ENCODE measurements at regions not wholly inside any gene's neighbourhood (a gene's known extent, or its start where the extent isn't known, plus 50 kb on each side); places are given as distances from the start of the nearest gene placed in this dataset.
"Not testable (repeated sequence)": the region's sequence is repeated elsewhere in the genome, so short reads cannot be mapped to it uniquely, and the experiment has no call there.

DNA sequence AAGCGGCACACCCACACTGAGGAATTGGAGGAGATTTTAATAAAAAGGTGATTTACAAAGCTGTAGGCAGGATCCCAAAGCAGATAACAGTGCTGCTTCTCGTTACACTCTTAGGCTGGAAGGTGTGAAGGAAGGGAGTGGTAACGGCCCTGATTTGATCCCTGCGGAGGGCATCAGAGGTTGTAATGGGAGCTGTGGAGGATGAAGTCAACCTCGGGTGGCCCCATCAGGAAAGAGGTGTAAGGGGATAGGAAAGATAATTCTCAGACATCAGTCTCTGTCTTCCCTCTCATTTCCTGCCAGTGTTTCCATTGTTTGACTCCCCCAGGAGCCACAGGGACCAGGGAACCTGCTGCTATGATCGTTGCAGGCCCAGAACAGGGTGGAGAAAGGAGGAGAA lies 245.7 kb upstream of the NOX3 start:
- DNase-seq: no peak

GRCh38 chr6:155695495-155695894 lies 239.9 kb upstream of the NOX3 start:
- DNase-seq: no peak

DNA sequence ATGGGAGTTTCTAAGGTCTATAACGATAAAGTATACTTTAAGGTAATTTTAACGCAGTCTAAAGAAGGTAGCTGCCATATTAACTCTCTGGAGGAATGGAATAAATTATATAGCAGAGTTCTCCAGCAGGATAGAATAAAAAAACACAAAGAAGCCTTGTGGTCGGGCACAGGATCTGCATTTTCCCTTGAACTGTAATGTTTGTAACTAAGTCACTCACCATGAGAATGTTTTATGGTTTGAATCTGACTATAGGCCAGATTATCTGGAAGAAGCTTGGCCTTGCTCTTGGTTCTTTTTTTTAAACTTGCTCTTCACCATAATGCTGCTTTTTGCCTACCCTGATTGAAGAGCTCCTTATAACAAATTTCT lies 238.8 kb upstream of the NOX3 start:
- DNase-seq: no peak

DNA sequence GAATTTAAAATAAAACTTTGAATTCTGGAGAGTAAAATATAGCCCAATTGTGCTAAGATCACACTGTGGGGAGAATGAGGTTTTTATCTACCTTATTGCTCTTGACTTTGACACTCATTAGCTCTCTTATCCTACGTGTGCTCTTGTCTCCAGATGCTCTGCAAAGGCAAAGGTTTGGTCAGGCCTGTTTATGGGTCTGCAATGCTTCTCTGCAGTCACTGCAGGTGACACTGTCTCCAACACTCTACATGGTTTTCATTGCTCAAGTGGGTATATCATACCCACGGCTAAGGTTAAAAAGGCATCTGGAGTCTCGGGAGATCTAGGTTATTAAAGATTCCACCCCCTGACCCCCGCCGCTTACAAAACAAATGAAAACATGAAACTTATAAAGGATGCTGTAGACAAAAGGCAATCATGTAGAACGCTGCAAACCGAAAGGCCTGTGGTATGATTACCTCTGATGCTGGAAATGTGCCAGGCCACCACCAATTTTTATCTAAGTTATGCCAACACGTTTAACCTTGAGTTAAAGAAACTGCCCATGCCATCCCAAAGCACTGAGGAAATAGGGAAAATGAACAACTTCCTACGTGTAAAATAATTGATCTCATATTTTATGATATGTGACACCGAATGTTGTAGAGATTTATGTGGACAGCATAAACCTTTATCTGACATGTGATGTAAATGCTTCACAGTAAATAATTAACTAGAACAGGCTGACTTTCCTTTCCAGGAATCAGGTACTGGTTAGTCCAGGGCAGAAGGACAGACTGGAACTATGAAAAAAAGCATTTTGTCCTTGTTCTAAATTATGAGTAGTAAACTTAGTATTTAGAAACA lies 238.2 kb upstream of the NOX3 start:
- DNase-seq: no peak

GRCh38 chr6:155690820-155691219 lies 235.2 kb upstream of the NOX3 start:
- DNase-seq: no peak

GRCh38 chr6:155687645-155688044 lies 232.0 kb upstream of the NOX3 start:
- DNase-seq: no peak

DNA sequence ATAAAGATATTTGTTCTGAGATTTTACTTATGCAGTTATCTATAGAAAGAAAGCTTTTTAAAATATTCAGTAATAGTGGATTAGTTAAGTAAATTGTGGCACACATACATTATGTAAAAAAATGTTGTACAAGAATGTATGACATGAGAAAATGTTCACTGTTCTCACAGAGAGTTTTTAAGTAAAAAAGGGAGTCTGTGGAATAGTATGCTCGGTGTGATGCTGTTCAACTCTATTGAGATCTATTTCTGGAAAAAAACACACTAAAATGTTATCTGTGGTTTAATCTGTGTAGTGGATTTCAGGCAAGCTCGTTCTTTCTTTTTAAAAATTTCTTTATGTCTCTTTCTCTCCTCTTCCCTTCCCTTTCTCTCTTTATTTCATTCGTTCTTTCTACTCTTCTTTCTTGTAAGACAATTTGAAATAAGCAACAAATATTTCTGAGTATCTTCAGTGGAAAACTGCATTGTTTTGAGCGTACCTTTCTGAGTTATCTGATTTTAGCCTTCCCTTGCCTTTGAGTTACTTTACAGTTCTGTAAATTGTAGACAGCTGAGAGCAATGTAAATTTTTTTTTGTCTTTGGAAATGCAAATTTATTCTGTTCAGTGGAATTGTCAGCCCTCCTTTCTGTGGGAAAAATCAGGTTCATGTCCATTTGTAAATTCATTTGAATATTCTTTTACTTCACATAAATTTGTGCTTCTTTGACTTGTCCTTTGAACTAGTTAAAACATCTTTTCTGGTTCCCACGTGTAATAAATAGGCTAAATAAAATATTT lies 229.0 kb upstream of the NOX3 start:
- DNase-seq: no peak

DNA sequence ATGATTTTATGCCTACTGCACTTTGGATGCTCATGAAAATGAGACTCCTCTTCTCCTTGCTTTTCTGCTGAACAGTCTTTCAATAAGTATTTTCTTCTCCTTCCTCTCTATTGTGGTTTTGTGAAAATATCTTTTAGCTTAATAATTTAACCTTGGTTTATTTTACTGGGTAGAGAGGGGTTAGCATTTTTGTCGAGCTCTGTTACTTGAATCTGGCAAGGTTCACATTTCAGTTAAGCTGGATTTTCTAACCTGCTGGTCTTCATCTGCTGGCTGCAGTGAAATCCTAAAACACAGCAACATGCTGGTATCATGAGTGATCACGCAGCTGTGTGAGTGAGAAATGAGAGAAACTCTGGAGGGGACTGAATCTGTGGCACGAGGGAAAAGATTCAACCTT lies 222.7 kb upstream of the NOX3 start:
- peak; percentile 25 for DNase-seq

GRCh38 chr6:155676346-155676745 lies 220.7 kb upstream of the NOX3 start:
- no peak for DNase-seq

GRCh38 chr6:155670655-155671054 lies 215.0 kb upstream of the NOX3 start:
- no peak for DNase-seq

DNA sequence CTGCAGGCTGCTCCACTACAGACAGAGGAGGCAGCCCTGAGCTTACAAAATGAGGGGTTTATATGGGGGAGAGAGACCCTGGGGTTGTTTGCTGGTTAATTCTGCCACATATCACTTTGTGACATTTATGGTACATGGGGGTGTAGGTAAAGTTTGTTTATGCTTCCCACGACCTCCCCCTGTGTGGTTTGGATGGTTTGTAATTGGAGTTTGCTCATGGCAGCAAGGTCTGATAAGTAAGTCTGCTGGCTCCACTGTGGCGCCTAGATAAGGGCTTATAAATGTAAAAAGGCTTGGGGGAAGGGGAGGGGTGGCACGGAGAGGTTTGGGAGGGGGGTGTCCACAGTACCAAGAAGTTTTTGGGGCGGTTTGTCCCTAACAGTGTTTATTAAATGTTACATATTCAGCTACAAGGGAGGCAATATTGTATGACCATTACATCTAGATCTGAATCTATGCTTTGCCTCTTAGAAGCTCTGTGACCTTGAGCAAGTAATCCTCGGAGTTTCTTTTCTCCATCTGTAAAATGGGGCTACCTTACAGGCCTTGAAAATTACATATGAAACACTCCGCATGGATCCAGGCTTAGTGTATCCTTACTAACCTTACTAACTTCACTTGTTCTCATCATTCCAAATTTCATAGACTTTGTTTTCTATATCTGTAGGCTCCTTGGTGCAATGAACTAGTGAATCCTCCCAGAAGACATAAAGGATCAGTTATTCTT lies 204.8 kb upstream of the NOX3 start:
- no peak for DNase-seq

GRCh38 chr6:155656024-155656423 lies 200.4 kb upstream of the NOX3 start:
- DNase-seq: no peak

DNA sequence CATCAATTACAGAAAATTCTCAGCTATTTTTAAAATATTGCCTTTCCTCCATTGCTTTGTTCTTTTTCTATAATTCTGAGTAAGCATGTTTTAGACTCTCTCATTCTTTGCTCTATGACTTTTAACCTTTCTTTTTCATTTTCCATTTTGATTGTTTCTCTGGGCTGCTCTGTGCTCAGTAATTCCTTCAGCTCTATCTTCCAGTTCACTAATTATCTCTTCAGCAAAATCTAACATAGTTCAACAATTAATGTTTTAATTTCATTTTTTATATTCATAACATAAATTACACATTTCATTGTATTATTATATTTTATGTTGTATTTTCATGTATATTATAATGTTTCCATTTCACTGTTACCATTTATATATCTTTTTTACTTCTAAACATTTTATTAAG lies 198.8 kb upstream of the NOX3 start:
- DNase-seq: no peak

DNA sequence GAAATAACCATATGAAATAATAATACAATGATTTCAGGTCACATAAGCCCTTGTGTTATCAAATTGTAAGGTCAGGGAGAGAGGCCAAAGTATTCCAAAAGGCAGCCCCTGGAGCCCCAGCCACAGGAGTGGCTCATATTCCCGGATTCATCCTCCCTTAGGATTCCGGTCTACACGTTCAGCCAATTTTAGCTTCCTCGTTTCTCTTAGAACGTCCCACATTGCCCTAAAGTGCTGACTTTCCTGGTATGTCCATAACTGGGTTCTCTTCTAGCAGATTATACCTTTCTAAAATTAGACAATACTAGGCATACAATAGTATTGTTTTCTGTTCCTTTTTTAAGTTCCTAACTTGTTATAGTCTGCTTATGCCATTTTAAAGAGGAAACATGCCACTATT lies 192.7 kb upstream of the NOX3 start:
- no peak for DNase-seq

DNA sequence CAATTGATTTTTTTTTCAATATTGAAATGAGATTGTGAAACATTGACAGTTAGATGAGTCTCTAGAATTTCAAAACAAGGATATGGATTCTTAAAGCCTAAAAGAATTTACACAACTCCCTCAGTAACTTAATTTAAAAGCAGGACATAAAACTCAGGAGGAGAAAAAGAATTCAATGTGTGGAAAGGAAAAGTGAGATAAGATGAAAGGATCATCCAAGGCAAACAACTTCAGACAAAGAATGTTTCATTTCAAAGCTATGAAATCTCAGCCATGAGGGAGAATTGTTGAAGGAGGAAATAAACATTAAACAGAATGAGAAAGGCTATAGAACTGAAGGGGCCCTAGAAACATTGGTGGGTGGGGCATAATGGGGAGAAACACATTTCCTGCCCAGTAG lies 191.7 kb upstream of the NOX3 start:
- DNase-seq: no peak

- DNase-seq: no peak
Measured at GRCh38 chr6:155646443-155646842, 190.8 kb upstream of the NOX3 start.

GRCh38 chr6:155645325-155645724 lies 189.7 kb upstream of the NOX3 start:
- no peak for DNase-seq

- no peak for DNase-seq
Measured at GRCh38 chr6:155641603-155642002, 186.0 kb upstream of the NOX3 start.

GRCh38 chr6:155638200-155638599 lies 182.6 kb upstream of the NOX3 start:
- DNase-seq: no peak

DNA sequence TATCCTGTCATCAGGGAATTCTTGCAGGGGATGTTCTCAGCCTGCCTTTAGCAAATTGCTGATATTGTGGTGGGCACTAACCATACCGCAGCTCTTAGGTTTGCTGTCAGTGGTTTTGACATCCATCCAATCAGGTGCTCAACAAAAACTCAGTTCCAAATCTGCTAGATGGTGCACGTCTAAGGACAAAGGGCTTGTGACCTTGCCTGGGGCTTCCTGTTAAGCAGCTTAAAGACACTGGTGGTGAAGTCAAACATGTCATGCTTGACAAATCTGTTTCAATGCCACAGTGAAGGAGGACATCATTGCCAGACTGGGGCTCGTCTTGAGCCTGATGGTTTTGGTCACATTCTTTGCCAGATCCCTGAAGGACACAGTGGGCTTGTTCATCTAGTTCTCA lies 179.8 kb upstream of the NOX3 start:
- peak; percentile 26 for DNase-seq

GRCh38 chr6:155630085-155630484 lies 174.4 kb upstream of the NOX3 start:
- DNase-seq: no peak

DNA sequence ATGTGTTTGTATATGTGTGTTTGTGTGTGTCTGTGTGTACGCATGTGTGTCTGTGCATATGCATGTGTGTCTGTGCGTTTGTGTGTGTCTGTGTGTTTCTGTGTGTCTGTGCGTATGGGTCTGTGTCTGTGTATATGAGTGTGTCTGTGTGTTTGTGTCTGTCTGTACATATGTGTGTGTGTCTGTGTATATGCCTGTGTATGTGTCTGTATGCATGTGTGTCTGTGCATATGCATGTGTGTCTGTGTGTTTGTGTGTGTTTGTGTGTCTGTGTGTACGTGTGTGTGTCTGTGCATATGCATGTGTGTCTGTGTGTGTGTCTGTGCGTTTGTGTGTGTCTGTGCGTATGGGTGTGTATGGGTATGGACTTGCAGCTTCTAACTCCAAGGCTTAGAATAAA lies 174.0 kb upstream of the NOX3 start:
- DNase-seq: no peak

DNA sequence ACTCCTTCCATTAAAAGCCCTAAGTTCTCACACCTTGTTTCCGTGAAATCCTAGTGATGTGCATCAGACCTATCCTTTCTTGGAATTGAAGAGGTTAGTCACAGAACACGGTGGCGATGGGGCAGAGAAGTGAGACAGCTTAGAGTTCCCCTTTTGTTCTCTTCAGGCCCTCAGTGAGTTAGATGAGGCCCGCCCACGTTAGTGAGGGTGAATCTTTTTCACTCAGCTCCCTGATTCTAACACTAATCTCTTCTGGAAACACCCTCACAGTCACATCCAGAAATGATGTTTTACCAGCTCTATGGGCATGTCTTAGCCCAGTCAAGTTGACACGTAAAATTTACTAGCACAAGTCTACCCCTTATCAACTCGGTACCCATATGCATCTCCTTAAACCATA lies 172.7 kb upstream of the NOX3 start:
- DNase-seq: no peak

- not testable (repeated sequence) for DNase-seq
Measured at GRCh38 chr6:155627722-155628212, 172.1 kb upstream of the NOX3 start.
